GM12878 (cell line): ENCODE measurements at regions not wholly inside any gene's neighbourhood (a gene's known extent, or its start where the extent isn't known, plus 50 kb on each side); places are given as distances from the start of the nearest gene placed in this dataset.

Source experiments
- ASH2L ChIP-seq: fragments of 300-600, 200-600 bp; sonication (generic); IDR thresholded peaks from 2 replicates; pipeline ENCODE4 v1.6.1; 2017; ENCODE audit warnings: low read depth, mild to moderate bottlenecking, borderline replicate concordance
- CBX5 ChIP-seq: sonication (generic); IDR thresholded peaks from 2 replicates; pipeline ENCODE4 v1.6.1; 2016; ENCODE audit warnings: low read depth, moderate library complexity, mild to moderate bottlenecking, inconsistent platforms
- IKZF2 ChIP-seq, 2 experiments: fragments of 450-650 bp; IDR thresholded peaks; 2 replicates each; pipeline ENCODE4 v1.6.1; 2017; ENCODE audit warnings: mild to moderate bottlenecking in 2 of 2, moderate library complexity in 2 of 2
- IRF4 ChIP-seq: IDR thresholded peaks from 2 replicates; pipeline ENCODE4 v1.6.1; 2011; ENCODE audit warnings: low read depth, low read length
- MTA2 ChIP-seq: fragments of 450-650 bp; IDR thresholded peaks from 2 replicates; pipeline ENCODE4 v1.6.1; 2016; ENCODE audit warnings: low read depth, mild to moderate bottlenecking, moderate library complexity
- NFYA ChIP-seq: IDR thresholded peaks from 2 replicates; pipeline ENCODE4 v1.6.1; 2011; ENCODE audit warnings: low read depth, mild to moderate bottlenecking, low read length, improper control_type of control experiment, borderline replicate concordance
- NFYB ChIP-seq: IDR thresholded peaks from 2 replicates; pipeline ENCODE4 v1.6.1; 2011; ENCODE audit warnings: low read depth, mild to moderate bottlenecking, low read length, improper control_type of control experiment, moderate library complexity; ENCODE audit not compliant: insufficient read depth
- SIN3A ChIP-seq: IDR thresholded peaks from 2 replicates; pipeline ENCODE4 v1.6.1; 2012; ENCODE audit warnings: low read depth, low read length, improper control_type of control experiment
- ZNF274 ChIP-seq: IDR thresholded peaks from one replicate; pipeline ENCODE4 v1.8.0; 2011; ENCODE audit not compliant: insufficient read length, insufficient read depth
- TF ChIP-seq, protein P1 (sequence below): fragments of 450-650 bp; formaldehyde crosslinking; IDR thresholded peaks from 2 replicates; pipeline ENCODE4 v1.4.0; 2022; ENCODE audit warnings: mild to moderate bottlenecking, moderate library complexity
- TF ChIP-seq, protein P2 (sequence below): fragments of 150-350 bp; IDR thresholded peaks from 2 replicates; pipeline ENCODE4 v1.6.1; 2016; ENCODE audit warnings: low read depth, low read length
- TF ChIP-seq, protein P3 (sequence below): IDR thresholded peaks from 2 replicates; pipeline ENCODE4 v1.6.1; 2011; ENCODE audit warnings: low read depth, mild to moderate bottlenecking, low read length, moderate library complexity, borderline replicate concordance; ENCODE audit errors: extremely low read depth

DNA sequence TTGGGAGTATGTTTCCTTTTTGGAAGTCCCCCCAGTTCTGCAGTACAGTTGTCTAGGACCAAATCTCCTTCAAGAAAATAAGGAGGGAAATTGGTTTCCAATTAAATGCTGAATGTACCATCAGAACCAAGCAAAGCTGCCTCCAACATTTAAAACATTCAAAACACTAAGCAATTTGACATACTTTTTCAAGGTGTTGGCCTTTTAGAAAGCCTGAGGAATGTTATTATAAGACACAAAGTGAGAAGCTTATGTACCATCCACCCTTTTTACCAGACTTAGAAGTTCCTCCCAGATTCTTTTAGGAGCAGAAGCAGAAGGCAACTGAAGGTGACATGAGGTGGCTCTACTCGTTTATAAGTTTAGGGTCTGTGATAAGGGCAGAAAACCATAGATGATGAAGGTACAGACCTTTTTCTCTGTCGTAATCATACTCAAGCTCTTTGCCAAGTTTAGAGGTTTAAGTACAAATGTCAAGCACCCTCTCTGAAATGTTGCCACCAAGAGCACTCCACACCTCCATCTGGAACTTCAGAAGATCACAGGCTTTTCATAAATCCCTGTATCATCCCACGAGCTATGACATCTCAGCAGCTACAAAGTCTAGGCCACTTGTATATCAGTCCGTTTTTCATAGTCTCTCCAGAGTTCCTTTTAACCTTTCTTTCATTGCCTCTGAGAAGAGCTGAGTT is 282.5 kb upstream of the THBS1 start (continued):
- TF ChIP-seq, protein P1, sequence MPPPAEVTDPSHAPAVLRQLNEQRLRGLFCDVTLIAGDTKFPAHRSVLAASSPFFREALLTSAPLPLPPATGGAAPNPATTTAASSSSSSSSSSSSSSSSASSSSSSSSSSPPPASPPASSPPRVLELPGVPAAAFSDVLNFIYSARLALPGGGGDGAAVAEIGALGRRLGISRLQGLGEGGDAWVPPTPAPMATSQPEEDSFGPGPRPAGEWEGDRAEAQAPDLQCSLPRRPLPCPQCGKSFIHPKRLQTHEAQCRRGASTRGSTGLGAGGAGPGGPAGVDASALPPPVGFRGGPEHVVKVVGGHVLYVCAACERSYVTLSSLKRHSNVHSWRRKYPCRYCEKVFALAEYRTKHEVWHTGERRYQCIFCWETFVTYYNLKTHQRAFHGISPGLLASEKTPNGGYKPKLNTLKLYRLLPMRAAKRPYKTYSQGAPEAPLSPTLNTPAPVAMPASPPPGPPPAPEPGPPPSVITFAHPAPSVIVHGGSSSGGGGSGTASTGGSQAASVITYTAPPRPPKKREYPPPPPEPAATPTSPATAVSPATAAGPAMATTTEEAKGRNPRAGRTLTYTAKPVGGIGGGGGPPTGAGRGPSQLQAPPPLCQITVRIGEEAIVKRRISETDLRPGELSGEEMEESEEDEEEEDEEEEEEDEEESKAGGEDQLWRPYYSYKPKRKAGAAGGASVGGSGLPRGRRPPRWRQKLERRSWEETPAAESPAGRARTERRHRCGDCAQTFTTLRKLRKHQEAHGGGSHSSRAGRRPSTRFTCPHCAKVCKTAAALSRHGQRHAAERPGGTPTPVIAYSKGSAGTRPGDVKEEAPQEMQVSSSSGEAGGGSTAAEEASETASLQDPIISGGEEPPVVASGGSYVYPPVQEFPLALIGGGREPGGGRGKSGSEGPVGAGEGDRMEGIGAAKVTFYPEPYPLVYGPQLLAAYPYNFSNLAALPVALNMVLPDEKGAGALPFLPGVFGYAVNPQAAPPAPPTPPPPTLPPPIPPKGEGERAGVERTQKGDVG (CRISPR knock-in tag): no peak
- no peak for TF ChIP-seq ASH2L
- TF ChIP-seq, protein P2, sequence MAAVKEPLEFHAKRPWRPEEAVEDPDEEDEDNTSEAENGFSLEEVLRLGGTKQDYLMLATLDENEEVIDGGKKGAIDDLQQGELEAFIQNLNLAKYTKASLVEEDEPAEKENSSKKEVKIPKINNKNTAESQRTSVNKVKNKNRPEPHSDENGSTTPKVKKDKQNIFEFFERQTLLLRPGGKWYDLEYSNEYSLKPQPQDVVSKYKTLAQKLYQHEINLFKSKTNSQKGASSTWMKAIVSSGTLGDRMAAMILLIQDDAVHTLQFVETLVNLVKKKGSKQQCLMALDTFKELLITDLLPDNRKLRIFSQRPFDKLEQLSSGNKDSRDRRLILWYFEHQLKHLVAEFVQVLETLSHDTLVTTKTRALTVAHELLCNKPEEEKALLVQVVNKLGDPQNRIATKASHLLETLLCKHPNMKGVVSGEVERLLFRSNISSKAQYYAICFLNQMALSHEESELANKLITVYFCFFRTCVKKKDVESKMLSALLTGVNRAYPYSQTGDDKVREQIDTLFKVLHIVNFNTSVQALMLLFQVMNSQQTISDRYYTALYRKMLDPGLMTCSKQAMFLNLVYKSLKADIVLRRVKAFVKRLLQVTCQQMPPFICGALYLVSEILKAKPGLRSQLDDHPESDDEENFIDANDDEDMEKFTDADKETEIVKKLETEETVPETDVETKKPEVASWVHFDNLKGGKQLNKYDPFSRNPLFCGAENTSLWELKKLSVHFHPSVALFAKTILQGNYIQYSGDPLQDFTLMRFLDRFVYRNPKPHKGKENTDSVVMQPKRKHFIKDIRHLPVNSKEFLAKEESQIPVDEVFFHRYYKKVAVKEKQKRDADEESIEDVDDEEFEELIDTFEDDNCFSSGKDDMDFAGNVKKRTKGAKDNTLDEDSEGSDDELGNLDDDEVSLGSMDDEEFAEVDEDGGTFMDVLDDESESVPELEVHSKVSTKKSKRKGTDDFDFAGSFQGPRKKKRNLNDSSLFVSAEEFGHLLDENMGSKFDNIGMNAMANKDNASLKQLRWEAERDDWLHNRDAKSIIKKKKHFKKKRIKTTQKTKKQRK: no peak
- no peak for TF ChIP-seq IRF4
- no peak for TF ChIP-seq MTA2
- no peak for TF ChIP-seq SIN3A
- no peak for TF ChIP-seq IKZF2 (IDR thresholded peaks at IDR 0.05)
- no peak for TF ChIP-seq NFYA
- TF ChIP-seq CBX5: no peak
- TF ChIP-seq, protein P3, sequence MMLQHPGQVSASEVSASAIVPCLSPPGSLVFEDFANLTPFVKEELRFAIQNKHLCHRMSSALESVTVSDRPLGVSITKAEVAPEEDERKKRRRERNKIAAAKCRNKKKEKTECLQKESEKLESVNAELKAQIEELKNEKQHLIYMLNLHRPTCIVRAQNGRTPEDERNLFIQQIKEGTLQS: no peak
- TF ChIP-seq NFYB: no peak
- no peak for TF ChIP-seq ZNF274
